Astrocyte of the spinal cord (primary cell): ENCODE measurements at regions not wholly inside any gene's neighbourhood (a gene's known extent, or its start where the extent isn't known, plus 50 kb on each side); places are given as distances from the start of the nearest gene placed in this dataset.

Source experiments
- DNase-seq: peaks from one replicate; pipeline ENCODE4 v3.0.0; 2011; ENCODE audit warnings: low read depth, low spot score
- H3K4me3 ChIP-seq: 2 replicates; pipeline ENCODE4 v1.5.1; 2011; ENCODE audit warnings: low read depth, mild to moderate bottlenecking, low read length, moderate library complexity
- in situ Hi-C: cut with HindIII; loops from 2 replicates; pipeline ENCODE4 v1.10.0; 2017; ENCODE audit warnings: low sequenced_read_pairs
- TF ChIP-seq, protein P1 (sequence below): IDR thresholded peaks from 2 replicates; pipeline ENCODE4 v1.5.1; 2012; ENCODE audit warnings: low read depth, mild to moderate bottlenecking, low read length, inconsistent platforms

DNA sequence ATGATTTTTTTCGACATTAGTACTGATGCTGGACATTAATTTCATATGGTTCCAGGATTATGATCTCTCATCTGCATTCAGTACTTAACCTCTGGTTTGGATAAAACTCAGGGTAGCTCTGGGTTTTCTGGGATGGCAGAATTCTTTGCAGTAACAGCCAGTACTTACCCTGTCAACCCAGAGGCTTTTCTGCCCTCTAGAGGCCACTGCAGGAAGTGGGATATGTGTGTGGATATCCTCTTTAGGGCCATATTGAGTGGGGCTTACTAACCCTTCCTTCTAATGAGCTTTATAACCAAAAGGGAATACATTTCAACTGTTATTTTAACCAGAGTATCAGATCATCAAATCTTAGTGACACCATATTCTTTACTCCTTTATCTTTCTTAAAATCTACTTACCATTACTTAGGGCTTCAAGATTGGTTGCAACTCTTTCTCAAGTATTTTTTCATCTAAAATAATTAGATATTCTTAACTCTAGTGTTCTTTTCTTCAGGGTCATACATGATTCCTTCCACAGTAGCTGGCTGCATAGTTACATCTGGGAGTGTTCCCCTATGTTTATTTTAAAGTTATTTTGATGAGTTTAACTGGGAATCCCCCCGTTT lies 488.0 kb upstream of the STXBP6 start:
- no peak for DNase-seq
- in situ Hi-C loops, result no loop called here
- TF ChIP-seq, protein P1, sequence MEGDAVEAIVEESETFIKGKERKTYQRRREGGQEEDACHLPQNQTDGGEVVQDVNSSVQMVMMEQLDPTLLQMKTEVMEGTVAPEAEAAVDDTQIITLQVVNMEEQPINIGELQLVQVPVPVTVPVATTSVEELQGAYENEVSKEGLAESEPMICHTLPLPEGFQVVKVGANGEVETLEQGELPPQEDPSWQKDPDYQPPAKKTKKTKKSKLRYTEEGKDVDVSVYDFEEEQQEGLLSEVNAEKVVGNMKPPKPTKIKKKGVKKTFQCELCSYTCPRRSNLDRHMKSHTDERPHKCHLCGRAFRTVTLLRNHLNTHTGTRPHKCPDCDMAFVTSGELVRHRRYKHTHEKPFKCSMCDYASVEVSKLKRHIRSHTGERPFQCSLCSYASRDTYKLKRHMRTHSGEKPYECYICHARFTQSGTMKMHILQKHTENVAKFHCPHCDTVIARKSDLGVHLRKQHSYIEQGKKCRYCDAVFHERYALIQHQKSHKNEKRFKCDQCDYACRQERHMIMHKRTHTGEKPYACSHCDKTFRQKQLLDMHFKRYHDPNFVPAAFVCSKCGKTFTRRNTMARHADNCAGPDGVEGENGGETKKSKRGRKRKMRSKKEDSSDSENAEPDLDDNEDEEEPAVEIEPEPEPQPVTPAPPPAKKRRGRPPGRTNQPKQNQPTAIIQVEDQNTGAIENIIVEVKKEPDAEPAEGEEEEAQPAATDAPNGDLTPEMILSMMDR, result peak; percentile 24
- H3K4me3 ChIP-seq, result no peak overlapping the region

DNA sequence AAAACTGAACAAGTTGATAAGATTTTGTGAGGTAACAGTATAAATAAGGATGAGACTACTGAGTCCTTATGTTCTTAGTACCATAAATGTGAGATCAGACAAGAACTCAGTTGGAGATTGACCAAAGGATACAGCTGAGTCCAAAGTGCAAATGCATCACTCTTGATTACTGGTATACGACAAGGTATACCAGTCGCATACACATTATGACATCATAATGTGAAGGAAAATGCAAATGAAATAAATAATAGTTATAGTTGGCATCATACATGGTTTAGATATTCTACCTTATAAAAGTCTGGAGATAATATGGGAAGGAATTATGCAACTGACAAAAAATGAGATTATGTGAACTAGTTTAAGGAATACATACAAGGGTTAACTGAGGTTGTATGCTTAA lies 476.3 kb upstream of the STXBP6 start:
- TF ChIP-seq, protein P1, result no peak
- DNase-seq, result no peak
- in situ Hi-C loops, result no loop called here
- no peak overlapping the region for H3K4me3 ChIP-seq

DNA sequence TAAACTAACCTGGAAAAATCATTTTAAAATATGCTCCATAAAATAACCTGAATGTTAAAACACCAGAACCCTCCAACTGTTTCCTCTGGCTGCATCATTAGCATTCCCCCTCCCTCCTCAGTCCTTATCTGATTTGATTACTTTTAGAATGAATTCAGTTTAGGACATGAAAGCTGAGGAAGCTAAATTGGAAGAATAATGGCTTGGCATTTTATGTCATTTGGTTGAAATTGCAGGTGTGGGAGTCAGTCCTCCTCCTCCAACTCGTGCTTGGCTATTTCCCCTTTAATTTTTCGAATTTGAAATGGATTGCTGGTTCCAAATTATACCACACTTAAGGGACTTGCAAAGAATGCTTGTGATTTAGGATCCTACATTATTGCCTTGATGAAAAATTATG lies 473.0 kb upstream of the STXBP6 start:
- no peak for DNase-seq
- TF ChIP-seq, protein P1, result no peak
- H3K4me3 ChIP-seq, result no peak overlapping the region
- in situ Hi-C loops, result no loop called here

DNA sequence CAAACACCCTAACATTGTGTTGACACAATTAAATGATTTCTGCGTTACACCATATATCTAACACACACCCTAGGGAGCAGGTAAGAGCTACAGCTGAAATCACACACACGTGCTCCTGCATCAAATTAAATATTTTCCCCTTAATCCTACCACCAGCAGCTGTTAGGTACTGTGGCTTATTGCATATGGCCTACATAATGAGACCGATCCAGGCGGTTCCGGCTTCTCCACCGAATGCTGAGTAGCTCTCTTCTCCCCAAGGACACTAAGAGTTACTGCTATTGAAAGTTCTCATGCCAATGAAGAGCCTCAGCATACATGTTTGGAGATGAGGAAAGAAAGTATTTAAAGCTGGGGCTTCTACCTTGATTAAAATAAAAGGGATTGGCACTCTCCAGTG lies 472.2 kb upstream of the STXBP6 start:
- H3K4me3 ChIP-seq, result no peak overlapping the region
- TF ChIP-seq, protein P1, result no peak
- no peak for DNase-seq
- in situ Hi-C loops, result no loop called here

DNA sequence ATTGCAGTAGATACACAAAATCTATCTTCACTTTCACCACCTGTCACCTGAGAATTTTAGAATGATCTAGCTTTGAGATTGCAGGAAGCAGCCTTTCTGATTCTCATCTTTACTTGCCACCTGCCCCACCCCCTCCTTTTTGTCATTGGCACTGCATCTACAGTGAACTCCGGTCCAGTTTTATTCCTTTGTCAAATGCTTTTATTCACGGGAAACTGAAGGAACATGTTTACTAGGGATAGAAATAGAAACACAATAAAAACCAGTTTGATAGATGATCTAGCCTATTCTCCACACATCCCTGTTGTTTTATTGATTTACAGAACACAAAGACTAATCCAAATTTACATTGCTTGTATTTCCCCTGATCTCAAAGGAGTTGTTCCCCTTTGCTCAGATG lies 471.7 kb upstream of the STXBP6 start:
- no peak for DNase-seq
- in situ Hi-C loops, result no loop called here
- TF ChIP-seq, protein P1, result no peak
- H3K4me3 ChIP-seq, result no peak overlapping the region

DNA sequence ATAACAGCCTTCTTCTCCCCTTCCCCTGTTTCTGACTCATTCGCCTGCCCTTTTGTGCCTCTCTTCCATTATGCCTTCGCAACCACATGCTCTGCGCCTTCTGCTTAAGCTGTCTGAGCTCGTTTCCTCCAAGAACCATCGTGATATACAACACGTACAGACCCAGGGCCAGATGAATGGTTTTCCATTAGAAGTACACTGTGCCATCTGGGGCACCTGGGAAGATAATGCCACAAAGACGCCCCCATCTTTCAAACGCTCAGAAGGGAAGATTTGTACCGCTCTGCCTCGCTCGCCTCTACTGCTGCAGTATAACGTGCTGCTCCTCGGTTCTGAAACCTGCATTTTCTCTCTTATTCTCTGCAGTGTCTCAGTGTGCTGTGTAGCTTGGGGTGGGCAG lies 470.9 kb upstream of the STXBP6 start:
- no peak overlapping the region for H3K4me3 ChIP-seq
- no peak for DNase-seq
- in situ Hi-C loops, result no loop called here
- TF ChIP-seq, protein P1, result no peak

DNA sequence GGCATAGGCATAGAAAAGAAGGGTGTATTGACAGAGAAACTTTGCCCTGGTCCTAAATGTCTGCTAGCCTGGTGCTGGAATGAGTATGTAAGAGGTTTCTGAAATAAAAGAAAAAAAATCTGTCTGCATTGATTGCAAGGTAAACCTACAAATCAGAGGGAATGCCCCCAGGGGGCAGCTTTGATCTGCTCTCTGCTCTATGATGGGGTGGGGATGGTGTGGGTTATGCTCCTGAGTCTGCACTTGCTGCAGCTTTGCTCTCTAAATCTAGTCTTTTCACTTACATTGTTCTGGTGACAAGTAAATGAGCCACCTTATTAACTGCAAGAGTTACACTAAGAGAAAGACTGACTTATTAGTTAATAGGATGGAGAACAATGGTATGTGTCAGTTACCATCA lies 468.4 kb upstream of the STXBP6 start:
- TF ChIP-seq, protein P1, result no peak
- H3K4me3 ChIP-seq, result no peak overlapping the region
- in situ Hi-C loops, result no loop called here
- DNase-seq, result no peak
